ENCODE measurements at regions not wholly inside any gene's neighbourhood (a gene's known extent, or its start where the extent isn't known, plus 50 kb on each side); places are given as distances from the start of the nearest gene placed in this dataset.

DNA sequence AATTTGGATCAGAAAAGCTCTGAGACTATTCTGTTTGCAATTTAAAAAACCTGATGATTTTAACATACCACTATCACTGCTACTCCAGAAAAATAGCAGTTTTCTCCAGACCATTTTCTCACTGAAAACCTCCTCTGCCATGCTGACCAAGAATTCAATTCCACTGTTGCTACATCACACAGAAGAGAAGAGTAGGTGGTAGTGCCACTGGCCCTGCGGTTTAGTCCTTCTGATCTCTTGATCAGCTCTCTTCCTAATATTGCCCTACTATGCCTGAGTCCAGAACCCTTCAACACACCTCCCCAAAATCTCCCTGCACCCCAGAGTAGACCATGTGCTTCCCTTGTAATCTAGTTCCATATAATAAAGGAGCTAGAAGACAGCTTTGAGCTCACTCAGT, 55.8 kb upstream of the HS3ST1 start:
- no peak for DNase-seq (ENCODE audit: low spot score)

DNA sequence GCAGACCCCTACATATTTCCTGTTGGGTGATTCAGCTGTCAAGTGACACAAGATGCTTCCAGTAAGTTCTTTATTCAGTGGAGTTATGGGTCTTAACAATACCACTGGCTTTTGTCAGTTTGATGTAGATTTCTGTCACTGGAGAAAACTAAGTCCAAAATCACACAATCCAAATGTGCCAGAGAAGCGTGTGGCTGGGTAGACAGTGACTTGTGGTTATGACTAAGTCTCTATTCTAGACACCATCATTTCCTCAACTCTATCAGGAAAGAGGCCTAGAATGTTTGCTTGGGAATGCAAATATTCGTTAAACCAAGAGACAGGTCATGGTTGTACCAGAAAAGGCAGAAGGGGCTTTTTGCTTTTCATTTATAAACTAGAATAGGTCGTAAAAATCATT, 54.4 kb upstream of the HS3ST1 start:
- DNase-seq (ENCODE audit: low spot score): no peak

DNA sequence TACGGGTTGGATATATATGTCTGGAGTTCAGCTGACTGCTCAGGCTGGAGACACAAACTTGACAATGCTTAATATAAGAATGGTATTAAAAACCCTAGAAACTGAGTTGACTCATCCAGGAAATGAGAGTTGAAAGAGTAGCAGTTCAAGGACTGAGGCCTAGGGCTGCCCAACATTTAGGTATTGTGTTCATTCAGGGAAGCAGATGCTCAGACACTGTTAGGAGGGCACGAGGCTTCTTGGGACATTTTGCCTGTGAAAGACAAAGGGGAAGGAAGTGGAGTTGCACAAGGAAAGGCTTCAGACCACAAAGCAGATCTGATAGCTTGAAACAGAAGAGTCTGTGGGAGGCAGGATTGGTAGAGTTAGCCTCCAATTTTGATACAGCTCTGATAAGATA, 52.0 kb upstream of the HS3ST1 start:
- no peak for DNase-seq (ENCODE audit: low spot score)
